ENCODE measurements at regions not wholly inside any gene's neighbourhood (a gene's known extent, or its start where the extent isn't known, plus 50 kb on each side); places are given as distances from the start of the nearest gene placed in this dataset.

DNA sequence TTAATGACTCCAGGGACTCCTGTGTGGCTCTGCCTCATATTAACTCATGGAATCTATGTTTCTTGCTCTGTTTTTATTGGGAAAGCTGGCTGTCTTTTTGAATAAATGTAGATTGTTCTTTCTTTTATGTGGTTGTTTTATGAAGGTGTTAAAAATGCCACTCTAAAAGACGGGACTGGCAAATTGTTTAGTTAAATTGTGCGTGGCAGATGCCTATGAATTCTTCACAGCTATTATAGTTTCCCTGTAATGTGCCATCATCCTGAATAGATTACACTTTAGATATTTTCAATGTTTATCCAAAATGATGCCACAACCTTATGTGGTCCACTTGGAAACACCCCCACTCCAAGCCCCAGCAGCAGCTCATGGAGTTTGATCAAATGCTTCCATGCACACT lies 149.7 kb downstream of the ST6GAL2 start:
- TF ChIP-seq EP300 (IDR thresholded peaks at IDR 0.05) (no peak), SREBF2 (IDR thresholded peaks at IDR 0.05) (no peak), RFX5 (IDR thresholded peaks at IDR 0.05) (no peak), RAD21 (conservative IDR thresholded peaks at IDR 0.05 in 1 of 2, IDR thresholded peaks at IDR 0.05 in 1 of 2) (no peak), HDAC2 (IDR thresholded peaks at IDR 0.05) (no peak), POLR2A (IDR thresholded peaks at IDR 0.05; ENCODE audit: low read length) (no peak)
- TF ChIP-seq, protein P1, sequence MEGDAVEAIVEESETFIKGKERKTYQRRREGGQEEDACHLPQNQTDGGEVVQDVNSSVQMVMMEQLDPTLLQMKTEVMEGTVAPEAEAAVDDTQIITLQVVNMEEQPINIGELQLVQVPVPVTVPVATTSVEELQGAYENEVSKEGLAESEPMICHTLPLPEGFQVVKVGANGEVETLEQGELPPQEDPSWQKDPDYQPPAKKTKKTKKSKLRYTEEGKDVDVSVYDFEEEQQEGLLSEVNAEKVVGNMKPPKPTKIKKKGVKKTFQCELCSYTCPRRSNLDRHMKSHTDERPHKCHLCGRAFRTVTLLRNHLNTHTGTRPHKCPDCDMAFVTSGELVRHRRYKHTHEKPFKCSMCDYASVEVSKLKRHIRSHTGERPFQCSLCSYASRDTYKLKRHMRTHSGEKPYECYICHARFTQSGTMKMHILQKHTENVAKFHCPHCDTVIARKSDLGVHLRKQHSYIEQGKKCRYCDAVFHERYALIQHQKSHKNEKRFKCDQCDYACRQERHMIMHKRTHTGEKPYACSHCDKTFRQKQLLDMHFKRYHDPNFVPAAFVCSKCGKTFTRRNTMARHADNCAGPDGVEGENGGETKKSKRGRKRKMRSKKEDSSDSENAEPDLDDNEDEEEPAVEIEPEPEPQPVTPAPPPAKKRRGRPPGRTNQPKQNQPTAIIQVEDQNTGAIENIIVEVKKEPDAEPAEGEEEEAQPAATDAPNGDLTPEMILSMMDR (IDR thresholded peaks at IDR 0.05) = no peak
- TF ChIP-seq, protein P2, sequence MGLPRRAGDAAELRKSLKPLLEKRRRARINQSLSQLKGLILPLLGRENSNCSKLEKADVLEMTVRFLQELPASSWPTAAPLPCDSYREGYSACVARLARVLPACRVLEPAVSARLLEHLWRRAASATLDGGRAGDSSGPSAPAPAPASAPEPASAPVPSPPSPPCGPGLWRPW (IDR thresholded peaks at IDR 0.05) = no peak
